ENCODE measurements at regions not wholly inside any gene's neighbourhood (a gene's known extent, or its start where the extent isn't known, plus 50 kb on each side); places are given as distances from the start of the nearest gene placed in this dataset.
"Not testable (repeated sequence)": the region's sequence is repeated elsewhere in the genome, so short reads cannot be mapped to it uniquely, and the experiment has no call there.

DNA sequence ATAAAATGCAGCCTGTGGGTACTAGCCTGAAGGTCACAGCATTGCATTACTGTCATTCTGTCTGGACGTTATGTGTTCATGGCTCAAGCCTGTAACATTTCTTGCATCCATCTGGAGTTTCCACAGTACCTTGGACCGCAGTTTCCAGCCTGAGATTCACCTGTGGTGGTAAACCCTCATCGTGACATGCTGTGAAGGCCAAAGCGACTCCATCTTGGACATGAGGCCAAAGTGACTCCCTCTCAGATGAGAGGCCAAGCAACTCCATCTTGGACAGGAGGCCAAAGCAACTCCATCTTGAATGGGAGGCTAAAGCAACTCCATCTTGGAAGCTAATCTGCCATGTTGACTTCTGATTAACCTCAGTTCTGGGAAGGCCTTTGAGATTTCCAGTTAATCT, 257.7 kb upstream of the MYT1L start:
- Mint-ChIP-seq H3K4me3 (no peak overlapping the region), H3K9me3 (ENCODE audit: low read depth) (no peaks in the 10 kb centered on the region), H3K27ac (no peak overlapping the region), H3K4me1 (no peaks in the 10 kb centered on the region), H3K36me3 (no peaks in the 10 kb centered on the region), H3K27me3 (no peaks in the 10 kb centered on the region)
- ATAC-seq (no peak), DNase-seq (no peak)
- CTCF ChIA-PET = interaction anchor here (0.6 kb wide), 1 partner anchor 1150 kb away, joined by 3 read pairs; no protein-coding TSS in a partner anchor

- no peak for ATAC-seq
- Mint-ChIP-seq H3K9me3 (ENCODE audit: low read depth) (no peaks in the 10 kb centered on the region), H3K27ac (no peak overlapping the region), H3K4me1 (no peaks in the 10 kb centered on the region), H3K4me3 (no peak overlapping the region), H3K27me3 (no peaks in the 10 kb centered on the region), H3K36me3 (no peaks in the 10 kb centered on the region)
- CTCF ChIA-PET = no interaction called here
- no peak for DNase-seq
Measured at GRCh38 chr2:2587354-2587753, 256.3 kb upstream of the MYT1L start.

DNA sequence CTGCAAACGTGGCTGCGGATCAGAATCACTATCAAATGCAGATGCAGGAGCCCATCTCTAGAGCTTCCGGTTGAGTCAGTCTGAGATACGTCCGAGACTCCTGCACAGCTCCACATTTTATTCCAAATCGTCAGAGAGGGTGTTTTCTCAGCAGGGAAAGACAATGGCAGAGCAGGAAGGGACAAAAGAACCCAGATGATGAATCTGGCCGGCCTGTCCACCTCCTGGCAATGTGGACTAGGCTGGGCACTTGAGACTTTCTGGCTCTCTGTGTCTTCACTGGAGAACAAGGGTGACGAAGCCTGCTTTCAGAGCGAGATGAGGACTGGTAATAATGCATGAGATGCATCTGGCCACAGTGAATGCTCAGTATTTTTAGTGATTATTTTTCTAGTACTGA, 255.9 kb upstream of the MYT1L start:
- DNase-seq (no peak), ATAC-seq (no peak)
- CTCF ChIA-PET = no interaction called here
- H3K36me3 Mint-ChIP-seq = no peaks in the 10 kb centered on the region
- H3K27me3 Mint-ChIP-seq = no peaks in the 10 kb centered on the region
- H3K4me3 Mint-ChIP-seq = no peak overlapping the region
- no peaks in the 10 kb centered on the region for H3K4me1 Mint-ChIP-seq
- H3K9me3 Mint-ChIP-seq (ENCODE audit: low read depth) = no peaks in the 10 kb centered on the region
- no peak overlapping the region for H3K27ac Mint-ChIP-seq

GRCh38 chr2:2586068-2586776, 255.1 kb upstream of the MYT1L start:
- no peaks in the 10 kb centered on the region for H3K36me3 Mint-ChIP-seq
- H3K27ac Mint-ChIP-seq = no peak overlapping the region
- DNase-seq (no peak), ATAC-seq (no peak)
- no peak overlapping the region for H3K4me3 Mint-ChIP-seq
- H3K27me3 Mint-ChIP-seq = no peaks in the 10 kb centered on the region
- H3K9me3 Mint-ChIP-seq (ENCODE audit: low read depth) = no peaks in the 10 kb centered on the region
- H3K4me1 Mint-ChIP-seq = no peaks in the 10 kb centered on the region
- CTCF ChIA-PET = no interaction called here

- H3K9me3 Mint-ChIP-seq (ENCODE audit: low read depth) = no peaks in the 10 kb centered on the region
- no peaks in the 10 kb centered on the region for H3K36me3 Mint-ChIP-seq
- CTCF ChIA-PET = no interaction called here
- no peaks in the 10 kb centered on the region for H3K4me1 Mint-ChIP-seq
- H3K27me3 Mint-ChIP-seq = no peaks in the 10 kb centered on the region
- no peak for ATAC-seq
- H3K4me3 Mint-ChIP-seq = no peak overlapping the region
- DNase-seq = no peak
- H3K27ac Mint-ChIP-seq = no peak overlapping the region
Measured at GRCh38 chr2:2582998-2583545, 252.0 kb upstream of the MYT1L start.

- no peak overlapping the region for H3K27ac Mint-ChIP-seq
- H3K27me3 Mint-ChIP-seq = no peaks in the 10 kb centered on the region
- DNase-seq = no peak
- CTCF ChIA-PET = no interaction called here
- no peaks in the 10 kb centered on the region for H3K9me3 Mint-ChIP-seq (ENCODE audit: low read depth)
- no peaks in the 10 kb centered on the region for H3K36me3 Mint-ChIP-seq
- no peak overlapping the region for H3K4me3 Mint-ChIP-seq
- no peak for ATAC-seq
- H3K4me1 Mint-ChIP-seq = no peaks in the 10 kb centered on the region
Measured at GRCh38 chr2:2581331-2582159, 250.5 kb upstream of the MYT1L start.

DNA sequence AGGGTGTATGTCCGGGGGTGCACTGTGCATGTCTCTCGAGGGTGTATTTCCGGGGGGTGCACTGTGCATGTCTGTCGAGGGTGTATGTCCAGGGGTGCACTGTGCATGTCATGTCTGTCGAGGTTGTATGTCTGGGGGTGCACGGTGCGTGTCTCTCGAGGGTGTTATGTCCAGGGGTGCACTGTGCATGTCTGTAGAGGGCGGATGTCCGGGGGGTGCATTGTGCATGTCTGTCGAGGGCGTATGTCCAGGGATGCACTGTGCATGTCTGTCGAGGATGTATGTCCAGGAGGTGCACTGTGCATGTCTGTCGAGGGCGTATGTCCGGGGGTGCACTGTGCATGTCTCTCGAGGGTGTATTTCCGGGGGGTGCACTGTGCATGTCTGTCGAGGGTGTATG, 249.8 kb upstream of the MYT1L start:
- H3K27me3 Mint-ChIP-seq; H3K36me3 Mint-ChIP-seq; H3K9me3 Mint-ChIP-seq (ENCODE audit: low read depth); CTCF ChIA-PET; H3K4me1 Mint-ChIP-seq; H3K4me3 Mint-ChIP-seq; DNase-seq; H3K27ac Mint-ChIP-seq; ATAC-seq: not testable (repeated sequence)

DNA sequence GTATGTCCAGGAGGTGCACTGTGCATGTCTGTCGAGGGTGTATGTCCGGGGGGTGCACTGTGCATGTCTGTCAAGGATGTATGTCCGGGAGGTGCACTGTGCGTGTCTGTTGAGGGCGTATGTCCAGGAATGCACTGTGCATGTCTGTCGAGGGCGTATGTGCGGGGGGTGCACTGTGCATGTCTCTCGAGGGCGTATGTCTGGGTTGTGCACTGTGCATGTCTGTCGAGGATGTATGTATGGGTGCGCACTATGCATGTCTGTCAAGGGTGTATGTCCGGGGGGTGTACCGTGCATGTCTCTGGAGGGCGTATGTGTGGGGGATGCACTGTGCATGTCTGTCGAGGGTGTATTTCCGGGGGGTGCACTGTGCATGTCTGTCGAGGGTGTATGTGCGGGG, 249.3 kb upstream of the MYT1L start:
- CTCF ChIA-PET = no interaction called here
- no peak overlapping the region for H3K4me3 Mint-ChIP-seq
- no peak overlapping the region for H3K27ac Mint-ChIP-seq
- DNase-seq = no peak
- no peak for ATAC-seq
- H3K9me3 Mint-ChIP-seq (ENCODE audit: low read depth) = no peaks in the 10 kb centered on the region
- no peaks in the 10 kb centered on the region for H3K36me3 Mint-ChIP-seq
- H3K4me1 Mint-ChIP-seq = no peaks in the 10 kb centered on the region
- no peaks in the 10 kb centered on the region for H3K27me3 Mint-ChIP-seq

GRCh38 chr2:2579814-2580213, 248.7 kb upstream of the MYT1L start:
- ATAC-seq = no peak
- Mint-ChIP-seq H3K4me3 (no peak overlapping the region), H3K9me3 (ENCODE audit: low read depth) (no peaks in the 10 kb centered on the region), H3K36me3 (no peaks in the 10 kb centered on the region), H3K27me3 (no peaks in the 10 kb centered on the region), H3K4me1 (no peaks in the 10 kb centered on the region), H3K27ac (no peak overlapping the region)
- no peak for DNase-seq
- CTCF ChIA-PET = no interaction called here

DNA sequence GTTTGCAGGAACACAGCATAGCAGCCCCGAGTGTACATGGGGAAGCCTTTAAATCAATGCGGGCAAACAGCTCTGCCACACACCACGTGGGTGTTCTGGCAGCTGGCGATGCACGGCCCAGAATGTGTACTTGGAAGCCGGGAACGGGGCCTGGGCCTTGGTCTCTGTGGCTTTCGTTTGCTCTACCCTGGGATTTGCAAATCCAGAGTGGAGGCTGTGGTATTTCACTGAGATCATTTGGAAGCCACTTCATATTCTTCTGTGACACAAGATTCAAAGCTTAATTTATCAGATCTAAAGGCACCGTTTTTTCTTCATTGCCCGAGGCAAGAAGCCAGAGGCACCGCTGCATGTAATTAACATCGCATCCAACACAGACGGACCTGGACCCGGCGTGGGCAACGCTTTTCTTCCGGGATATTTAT, 246.3 kb upstream of the MYT1L start:
- Mint-ChIP-seq H3K9me3 (ENCODE audit: low read depth) (no peaks in the 10 kb centered on the region), H3K27ac (no peak overlapping the region), H3K36me3 (no peaks in the 10 kb centered on the region), H3K4me3 (no peak overlapping the region), H3K27me3 (no peaks in the 10 kb centered on the region), H3K4me1 (no peaks in the 10 kb centered on the region)
- CTCF ChIA-PET = no interaction called here
- DNase-seq (no peak), ATAC-seq (no peak)

DNA sequence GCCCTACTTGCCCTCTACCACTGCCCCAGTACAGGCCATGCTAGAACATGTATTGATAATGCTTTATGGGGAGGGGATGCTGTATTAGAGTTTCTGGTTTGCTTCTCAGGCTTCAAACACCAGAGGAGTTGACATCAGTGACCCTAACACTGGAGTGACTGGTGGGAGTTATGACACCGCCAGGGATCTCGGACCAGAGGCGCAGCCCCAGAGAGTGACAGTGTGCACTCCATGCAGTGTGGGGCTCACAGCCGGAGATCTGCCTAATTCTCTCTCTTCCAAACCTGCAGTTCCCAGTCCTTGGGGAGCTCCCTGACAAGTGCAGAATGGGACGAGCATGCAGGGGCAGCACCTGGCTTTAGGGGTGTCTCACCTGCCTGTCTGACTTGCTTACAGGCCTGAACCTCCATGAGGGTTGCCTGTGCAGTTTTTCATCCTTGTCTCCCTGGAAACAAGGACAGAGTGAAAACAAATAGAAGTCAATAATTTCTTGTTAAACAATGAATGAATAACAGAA, 244.9 kb upstream of the MYT1L start:
- Mint-ChIP-seq H3K9me3 (ENCODE audit: low read depth) (no peaks in the 10 kb centered on the region), H3K27ac (no peak overlapping the region), H3K27me3 (no peaks in the 10 kb centered on the region), H3K36me3 (no peaks in the 10 kb centered on the region), H3K4me1 (no peaks in the 10 kb centered on the region), H3K4me3 (no peak overlapping the region)
- no peak for ATAC-seq
- CTCF ChIA-PET = no interaction called here
- no peak for DNase-seq

DNA sequence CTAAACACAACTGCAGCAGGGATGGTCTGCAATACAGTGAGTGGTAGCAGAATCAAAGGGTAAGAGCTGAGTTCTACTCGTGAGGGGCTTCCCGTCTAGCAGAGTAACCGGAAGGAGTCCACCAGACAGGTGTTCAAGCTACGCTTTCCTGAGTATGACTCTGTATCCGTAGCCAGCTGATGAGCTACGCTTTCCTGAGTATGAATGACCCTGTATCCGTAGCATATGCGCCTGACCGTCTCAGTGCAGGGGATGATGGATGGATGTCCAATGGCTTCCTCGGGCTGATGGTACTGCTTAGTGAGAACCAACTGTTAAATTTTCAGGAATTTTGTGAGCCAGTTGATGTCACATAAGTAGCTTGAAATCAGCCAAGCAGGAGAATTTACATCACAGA, 244.1 kb upstream of the MYT1L start:
- CTCF ChIA-PET = no interaction called here
- Mint-ChIP-seq H3K4me1 (no peaks in the 10 kb centered on the region), H3K36me3 (no peaks in the 10 kb centered on the region), H3K4me3 (no peak overlapping the region), H3K27ac (no peak overlapping the region), H3K9me3 (ENCODE audit: low read depth) (no peaks in the 10 kb centered on the region), H3K27me3 (no peaks in the 10 kb centered on the region)
- DNase-seq = no peak
- ATAC-seq = no peak

GRCh38 chr2:2574401-2575180, 243.5 kb upstream of the MYT1L start:
- CTCF ChIA-PET = no interaction called here
- Mint-ChIP-seq H3K4me3 (no peak overlapping the region), H3K4me1 (no peaks in the 10 kb centered on the region), H3K27me3 (no peaks in the 10 kb centered on the region), H3K27ac (no peak overlapping the region), H3K36me3 (no peaks in the 10 kb centered on the region), H3K9me3 (ENCODE audit: low read depth) (no peaks in the 10 kb centered on the region)
- DNase-seq (no peak), ATAC-seq (no peak)

All from activated CD8-positive, alpha-beta memory T cell treated with anti-CD3 and anti-CD28 coated beads, Interleukin-2, amount 10 ng/mL, durations not matched to agents 7 days and 5 days (primary cell).